Mucosa of descending colon (tissue), 3 donors: ENCODE measurements at regions not wholly inside any gene's neighbourhood (a gene's known extent, or its start where the extent isn't known, plus 50 kb on each side); places are given as distances from the start of the nearest gene placed in this dataset.

ENCODE experiments used
- ATAC-seq: fragments of 200-7000 bp; cut with Tn5 transposase; one replicate; pipeline ENCODE4 v1.9.1; 2020; ENCODE audit warnings: mild to moderate bottlenecking, moderate library complexity
- DNase-seq, 3 donors: peaks; one replicate each; pipeline ENCODE4 v3.0.0-alpha.2; 2020
- H3K36me3 ChIP-seq: fragments of 200-600 bp; one replicate; pipeline ENCODE4 v1.8.0; 2021; ENCODE audit warnings: low read depth, mild to moderate bottlenecking
- H3K4me1 ChIP-seq: fragments of 200-600 bp; one replicate; pipeline ENCODE4 v1.8.0; 2021; ENCODE audit warnings: low read depth, mild to moderate bottlenecking
- H3K4me3 ChIP-seq: fragments of 200-600 bp; one replicate; pipeline ENCODE4 v1.8.0; 2021; ENCODE audit warnings: mild to moderate bottlenecking
- H3K9me3 ChIP-seq: fragments of 200-600 bp; one replicate; pipeline ENCODE4 v1.8.0; 2021; ENCODE audit warnings: mild to moderate bottlenecking
- CTCF ChIP-seq: fragments of 200-600 bp; IDR thresholded peaks from one replicate; pipeline ENCODE4 v1.8.0; 2022; ENCODE audit warnings: antibody characterized with exemption, mild to moderate bottlenecking
- intact Hi-C, 2 donors: fragments of 100-400 bp; cut with DNase I in 1 of 2; cut with micrococcal nuclease in 1 of 2; formaldehyde crosslinking; loops; one replicate each; pipeline versions ENCODE4 v1.11.0 to v1.11.1; 2022; cut with DNase I, micrococcal nuclease
- donor health status: DM: no; HTN: no; CAD: no; lungs with moderate emphysema.
- donor health status: DM: no; HTN: no; CAD: no.
- donor health status: DM: no; HTN: yes; CAD: no.

- intact Hi-C loops: no loop called here
- no peak for TF ChIP-seq CTCF
- Histone ChIP-seq H3K4me1 (no peaks in the 10 kb centered on the region), H3K36me3 (no peaks in the 10 kb centered on the region), H3K9me3 (no peaks in the 10 kb centered on the region), H3K4me3 (no peak overlapping the region)
- DNase-seq: no peak
- ATAC-seq: no peak
These were observed 502.3 kb upstream of the HS6ST1 start for GRCh38 chr2:128821010-128821409.

GRCh38 chr2:128832946-128833663 lies 514.4 kb upstream of the HS6ST1 start:
- ATAC-seq: no peak
- Histone ChIP-seq H3K9me3 (no peaks in the 10 kb centered on the region), H3K4me1 (no peaks in the 10 kb centered on the region), H3K4me3 (no peak overlapping the region), H3K36me3 (no peaks in the 10 kb centered on the region)
- no peak for DNase-seq
- intact Hi-C loops: no loop called here
- TF ChIP-seq CTCF: no peak

GRCh38 chr2:128833664-128834027 lies 515.0 kb upstream of the HS6ST1 start:
- Histone ChIP-seq H3K9me3 (no peaks in the 10 kb centered on the region), H3K4me1 (no peaks in the 10 kb centered on the region), H3K4me3 (no peak overlapping the region), H3K36me3 (no peaks in the 10 kb centered on the region)
- no peak for TF ChIP-seq CTCF
- ATAC-seq: no peak
- intact Hi-C loops: no loop called here
- DNase-seq: no peak

- TF ChIP-seq CTCF: no peak
- intact Hi-C loops: no loop called here
- H3K4me3 ChIP-seq: no peak overlapping the region
- ATAC-seq: no peak
- H3K9me3 ChIP-seq: no peaks in the 10 kb centered on the region
- no peaks in the 10 kb centered on the region for H3K4me1 ChIP-seq
- DNase-seq: no peak
- H3K36me3 ChIP-seq: no peaks in the 10 kb centered on the region
These were observed 515.7 kb upstream of the HS6ST1 start for GRCh38 chr2:128834207-128834879.

GRCh38 chr2:128834880-128835252 lies 516.2 kb upstream of the HS6ST1 start:
- Histone ChIP-seq H3K4me3 (no peak overlapping the region), H3K36me3 (no peaks in the 10 kb centered on the region), H3K4me1 (no peaks in the 10 kb centered on the region), H3K9me3 (no peaks in the 10 kb centered on the region)
- ATAC-seq (no peak), DNase-seq (no peak)
- intact Hi-C loops: no loop called here
- no peak for TF ChIP-seq CTCF
